Adrenal gland (tissue), 9 donors: ENCODE measurements at regions not wholly inside any gene's neighbourhood (a gene's known extent, or its start where the extent isn't known, plus 50 kb on each side); places are given as distances from the start of the nearest gene placed in this dataset.
A peak's percentile ranks its signal among the peaks of the same experiment; 100 is the strongest.
"Not testable (repeated sequence)": the region's sequence is repeated elsewhere in the genome, so short reads cannot be mapped to it uniquely, and the experiment has no call there.

Experiments
- DNase-seq, 7 donors: peaks; one replicate each; pipeline ENCODE4 v3.0.0-alpha.2; 2019 to 2020
- H3K27ac ChIP-seq, 5 donors: fragments of 200-600 bp; sonication (generic) in 4 of 5; 1 replicate in 3 of 5; 2 replicates in 2 of 5; pipeline versions ENCODE4 v1.5.1 to v1.8.0; 2016 to 2020; ENCODE audit warnings: mild to moderate bottlenecking in 1 of 5
- H3K27me3 ChIP-seq: fragments of 200-600 bp; 2 replicates; pipeline ENCODE4 v1.8.0; 2021
- H3K36me3 ChIP-seq, 2 donors: fragments of 200-600 bp; replicated peaks in 1 of 2; 1 replicate in 1 of 2; 2 replicates in 1 of 2; pipeline versions ENCODE4 v1.5.1 to v1.8.0; 2018 to 2022
- H3K4me1 ChIP-seq, 2 donors: fragments of 200-600 bp; replicated peaks in 1 of 2; 1 replicate in 1 of 2; 2 replicates in 1 of 2; pipeline versions ENCODE4 v1.5.1 to v1.8.0; 2018 to 2021
- H3K4me3 ChIP-seq, 4 donors: fragments of 200-600 bp; sonication (generic) in 3 of 4; one replicate each; pipeline ENCODE4 v1.5.1; 2016 to 2018
- H3K9me3 ChIP-seq, 3 donors: fragments of 200-600 bp; sonication (generic) in 1 of 3; replicated peaks in 1 of 3; 1 replicate in 2 of 3; 2 replicates in 1 of 3; pipeline versions ENCODE4 v1.5.1 to v1.8.0; 2016 to 2021
- CTCF ChIP-seq, 6 experiments: fragments of 450-650 bp in 4 of 6; fragments of 200-600 bp in 2 of 6; sonication (generic) in 1 of 6; IDR thresholded peaks; 1 replicate in 5 of 6; 2 replicates in 1 of 6; pipeline versions ENCODE4 v1.5.1 to v1.8.0; 2016 to 2021; ENCODE audit warnings: antibody characterized with exemption in 6 of 6, mild to moderate bottlenecking in 2 of 6, moderate library complexity in 1 of 6
- POLR2A ChIP-seq, 2 donors: fragments of 450-650 bp; IDR thresholded peaks; one replicate each; pipeline ENCODE4 v1.6.1; 2017; ENCODE audit warnings: antibody characterized with exemption in 2 of 2, mild to moderate bottlenecking in 2 of 2, moderate library complexity in 1 of 2
- WGBS, 4 donors: extraction: QIAGEN DNeasy Blood & Tissue Kit in 2 of 4; methylation state at CpG; one replicate each; pipeline versions ENCODE4 v1.1.5 to v1.1.7; 2013 to 2017; 5-methylcytosine and 5-hydroxymethylcytosine counted together
- intact Hi-C, 2 donors: fragments of 100-400 bp; cut with DNase I; formaldehyde crosslinking; loops; one replicate each; pipeline versions ENCODE4 v1.14.1 to v1.15.0; 2022 to 2023
- donor health status: healthy with polysubstance abuse.
- donor health status: Bipolar disorder and iron deficiency.
- donor health status: DM: yes; HTN: yes; CAD: no.
- donor health status: DM: no; HTN: no; CAD: no.
- donor health status: DM: no; HTN: no; CAD: no.

GRCh38 chr5:160497878-160498277, 76.2 kb downstream of the PTTG1 start:
- Histone ChIP-seq H3K4me3 (no peak overlapping the region), H3K9me3 (no peaks in the 10 kb centered on the region), H3K27ac (no peak overlapping the region), H3K27me3 (no peaks in the 10 kb centered on the region), H3K36me3 (no peaks in the 10 kb centered on the region), H3K4me1 (no peaks in the 10 kb centered on the region)
- 71 to 88% (median 83%) methylated on average over 2 of the region's 2 CpGs for WGBS, 4 donors
- intact Hi-C loops = no loop called here
- no peak for DNase-seq
- TF ChIP-seq POLR2A (IDR thresholded peaks at IDR 0.05) = no peak
- TF ChIP-seq CTCF (IDR thresholded peaks at IDR 0.05) = no peak

GRCh38 chr5:160498441-160499043, 76.9 kb downstream of the PTTG1 start:
- H3K4me1 ChIP-seq, H3K27me3 ChIP-seq, DNase-seq, H3K27ac ChIP-seq, H3K36me3 ChIP-seq, H3K4me3 ChIP-seq, H3K9me3 ChIP-seq, intact Hi-C loops: not testable (repeated sequence)
- WGBS, 4 donors = 84 to 89% (median 86%) methylated on average over 14 to 19 of the region's 21 CpGs

- DNase-seq = peak in 3 of 7 donors; percentile 17 to 36 (median 22)
- Histone ChIP-seq H3K4me1 (no peaks in the 10 kb centered on the region), H3K27me3 (no peaks in the 10 kb centered on the region), H3K9me3 (no peaks in the 10 kb centered on the region), H3K27ac (no peak overlapping the region), H3K4me3 (no peak overlapping the region), H3K36me3 (no peaks in the 10 kb centered on the region)
- intact Hi-C loops = loop anchor here in 1 of 2 donors (10.0 kb wide), 1 partner anchor 56 kb away; no protein-coding TSS in a partner anchor
- WGBS, 4 donors = 58 to 71% (median 63%) methylated on average over 6 of the region's 6 CpGs
- TF ChIP-seq POLR2A (IDR thresholded peaks at IDR 0.05) (no peak), CTCF (IDR thresholded peaks at IDR 0.05) (no peak)
Observed at GRCh38 chr5:160500786-160501779, 79.4 kb downstream of the PTTG1 start.

- Histone ChIP-seq H3K36me3 (no peaks in the 10 kb centered on the region), H3K27me3 (no peaks in the 10 kb centered on the region), H3K27ac (no peak overlapping the region), H3K4me3 (no peak overlapping the region), H3K4me1 (peaks cover 0 to 5% of the 10 kb centered on the region in 2 donors), H3K9me3 (no peaks in the 10 kb centered on the region)
- TF ChIP-seq CTCF (IDR thresholded peaks at IDR 0.05) (no peak), POLR2A (IDR thresholded peaks at IDR 0.05) (no peak)
- DNase-seq = no peak
- intact Hi-C loops = loop anchor here in 1 of 2 donors (10.0 kb wide), 1 partner anchor 60 kb away; no protein-coding TSS in a partner anchor
- WGBS, 4 donors = 44 to 87% (median 48%) methylated on average over 2 of the region's 2 CpGs
Observed at GRCh38 chr5:160504906-160505305, 83.3 kb downstream of the PTTG1 start.
